DMS53 treated with DMSO at 0.1 percent for 48 hours (cell line): ENCODE measurements at regions not wholly inside any gene's neighbourhood (a gene's known extent, or its start where the extent isn't known, plus 50 kb on each side); places are given as distances from the start of the nearest gene placed in this dataset.

Source experiments
- DNase-seq: peaks from one replicate; lab custom pipeline; 2025; ENCODE audit not compliant: unreplicated experiment; lab: John Stamatoyannopoulos, UW

DNA sequence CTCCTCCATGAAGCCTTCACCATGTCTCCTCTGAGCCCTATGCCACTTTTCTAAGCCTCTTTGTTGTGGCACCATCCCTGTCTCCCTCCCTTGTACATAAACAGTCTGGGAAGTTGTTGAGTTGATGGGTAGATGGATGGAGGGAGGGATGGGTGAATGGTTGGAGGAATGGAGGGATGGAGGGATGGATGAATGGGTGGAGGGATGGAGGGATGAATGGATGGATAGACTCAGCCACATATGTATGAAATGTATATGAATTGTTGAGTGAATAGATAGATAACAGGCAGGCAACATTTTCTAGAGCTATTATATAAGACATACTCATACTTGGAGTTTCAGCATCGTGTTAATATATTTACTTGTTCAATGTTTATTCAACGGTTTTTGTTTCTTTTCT, 58.3 kb upstream of the HES1 start:
- no peak for DNase-seq

DNA sequence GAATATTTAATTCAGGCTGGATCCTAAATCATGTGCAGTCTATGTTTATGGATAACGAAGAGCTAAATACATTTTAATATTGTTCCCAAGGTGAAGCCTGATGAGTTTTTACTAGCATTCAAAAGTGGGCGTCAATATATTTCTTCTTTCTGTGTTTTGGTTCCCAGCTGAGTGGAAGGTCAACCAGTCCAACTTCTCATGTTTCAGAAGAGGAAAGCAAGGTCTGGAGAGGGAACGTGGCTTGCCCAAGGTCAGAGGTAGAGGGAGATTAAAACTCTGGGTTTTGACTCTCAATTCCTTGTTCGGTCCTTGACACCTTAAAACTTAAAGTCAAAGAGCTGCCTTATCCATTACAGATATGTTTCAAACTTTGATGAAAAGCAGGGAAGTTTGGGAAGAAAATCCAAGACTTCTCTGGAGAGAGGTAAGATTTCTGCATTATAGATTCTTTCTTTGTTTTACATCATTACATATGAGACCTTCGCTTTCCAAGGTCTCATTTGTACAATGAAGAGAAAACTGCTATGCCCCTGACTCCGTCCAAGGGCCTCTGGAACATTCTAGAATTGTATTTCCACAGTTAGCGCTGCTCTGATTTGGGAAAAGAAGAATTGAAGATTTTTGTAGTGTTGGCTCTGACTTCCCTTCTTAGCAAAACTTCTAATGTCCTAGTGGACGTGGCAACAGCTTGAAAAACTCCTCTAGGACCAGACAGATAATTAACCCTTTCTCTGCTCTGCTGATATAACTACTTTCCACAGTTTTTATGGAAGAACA, 57.7 kb upstream of the HES1 start:
- no peak for DNase-seq

DNA sequence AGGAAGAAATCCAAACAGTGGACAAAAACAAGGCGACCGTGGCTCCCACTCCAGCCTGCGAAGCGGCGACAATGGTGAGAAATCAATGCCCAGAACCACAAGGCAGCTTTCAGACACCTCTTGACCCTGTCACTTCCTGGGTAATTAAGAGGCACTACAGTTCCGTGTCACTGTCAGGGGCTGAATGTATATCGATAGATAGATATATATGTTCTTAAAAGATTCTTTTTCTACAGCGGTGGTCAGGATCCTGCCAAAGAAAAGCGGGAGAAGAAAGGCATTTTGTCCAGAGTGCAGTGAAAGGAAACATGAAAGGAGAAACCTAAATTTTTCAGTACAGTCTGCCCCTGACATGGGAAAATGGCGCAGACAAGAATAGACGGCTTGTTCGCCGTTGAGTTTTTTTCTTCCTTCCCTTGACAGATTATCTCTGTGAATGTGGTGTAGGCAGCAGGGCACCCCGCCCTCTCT, 56.2 kb upstream of the HES1 start:
- DNase-seq: no peak

DNA sequence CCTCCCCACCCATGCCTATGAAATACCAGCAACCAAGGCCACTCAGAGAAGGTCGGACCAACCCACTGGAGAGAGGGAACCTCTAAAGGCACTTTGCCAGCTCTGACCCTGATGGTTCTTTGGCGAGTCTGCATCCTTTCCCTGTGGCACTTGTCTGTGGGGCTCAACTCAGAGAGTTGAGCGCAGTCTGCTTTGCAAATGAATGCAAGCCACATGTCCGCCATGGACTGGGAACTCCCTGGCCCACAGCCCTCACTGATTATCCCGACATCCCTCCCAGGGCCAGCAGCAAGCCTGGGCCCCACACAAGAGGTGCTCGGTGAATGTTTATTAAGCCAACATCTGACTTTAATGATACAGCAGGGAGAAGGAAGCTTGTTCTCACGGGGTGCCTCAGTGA, 55.5 kb upstream of the HES1 start:
- no peak for DNase-seq

- no peak for DNase-seq
Measured at GRCh38 chr3:194080913-194081800, 54.8 kb upstream of the HES1 start.

GRCh38 chr3:194081826-194082225, 54.1 kb upstream of the HES1 start:
- no peak for DNase-seq

DNA sequence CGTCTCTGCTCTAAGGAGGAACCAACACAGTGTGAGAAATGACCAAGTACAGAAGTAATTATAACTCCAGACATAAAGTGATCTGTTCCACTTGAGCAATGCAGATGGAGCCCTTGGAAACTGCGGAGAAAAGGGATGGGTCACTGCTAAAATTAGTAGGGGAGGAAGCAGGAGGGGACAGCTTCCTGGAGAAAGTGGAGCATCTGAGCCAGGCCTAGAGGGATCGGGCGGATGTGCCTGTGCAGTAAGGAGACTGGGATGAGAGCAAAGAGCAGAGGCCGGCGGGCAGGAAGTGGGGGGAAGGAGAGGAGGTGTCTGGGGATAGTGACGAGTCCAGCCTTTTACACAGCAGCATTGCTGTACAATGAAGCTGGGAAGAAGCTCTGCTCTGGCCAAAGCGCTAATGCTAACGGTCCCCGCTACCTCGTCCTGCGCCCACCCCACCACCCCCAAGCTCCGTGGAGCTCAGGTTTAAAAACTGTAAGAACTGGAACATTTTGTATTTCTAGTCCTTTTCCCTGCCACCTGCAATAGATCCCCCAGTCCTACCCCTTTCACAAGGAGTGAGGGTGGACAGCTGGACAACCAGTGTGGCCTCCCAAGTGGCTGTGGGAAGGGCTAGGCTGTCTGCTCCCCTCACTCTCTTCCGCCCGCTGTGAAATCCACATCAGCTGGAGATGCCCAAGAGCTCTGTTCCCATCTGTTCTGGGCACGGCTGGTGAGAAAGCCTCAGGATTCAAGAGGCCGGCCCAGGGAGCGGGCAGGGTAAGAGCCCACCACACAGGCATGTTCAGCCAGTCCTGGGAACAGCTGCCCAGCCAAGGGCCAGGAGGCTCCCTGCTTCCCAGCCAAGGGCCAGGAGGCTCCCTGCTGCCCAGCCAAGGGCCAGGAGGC, 53.0 kb upstream of the HES1 start:
- DNase-seq: no peak

GRCh38 chr3:194083637-194084224, 52.2 kb upstream of the HES1 start:
- DNase-seq: no peak

GRCh38 chr3:194084284-194084683, 51.7 kb upstream of the HES1 start:
- no peak for DNase-seq
